ENCODE measurements at regions not wholly inside any gene's neighbourhood (a gene's known extent, or its start where the extent isn't known, plus 50 kb on each side); places are given as distances from the start of the nearest gene placed in this dataset.

GRCh38 chrX:39302838-39303237 lies 501.6 kb downstream of the MID1IP1 start:
- no peaks in the 10 kb centered on the region for H3K36me3 ChIP-seq (replicated peaks in 1 of 2; ENCODE audit: control insufficient read depth in 1 of 2, insufficient read depth in 2 of 2, low read length in 1 of 2)

GRCh38 chrX:39304746-39305145 lies 503.5 kb downstream of the MID1IP1 start:
- H3K36me3 ChIP-seq (replicated peaks in 1 of 2; ENCODE audit: control insufficient read depth in 1 of 2, insufficient read depth in 2 of 2, low read length in 1 of 2), result no peaks in the 10 kb centered on the region
- no peak overlapping the region for H3K9ac ChIP-seq
- DNase-seq, result no peak
- H3K79me2 ChIP-seq (ENCODE audit: insufficient read depth), result no peaks in the 10 kb centered on the region
- H3F3A ChIP-seq (replicated peaks; ENCODE audit: insufficient read depth), result no peaks in the 10 kb centered on the region
- H3K27me3 ChIP-seq (ENCODE audit: insufficient read depth), result no peaks in the 10 kb centered on the region; the same call in 1 of the 2 replicates
- CTCF ChIA-PET, result interaction anchor here (1.2 kb wide), 1 partner anchor 18 kb away, joined by 3 read pairs; no protein-coding TSS in a partner anchor
- no peak overlapping the region for H3K4me3 ChIP-seq (ENCODE audit: low read depth in 2 of 2, low read length in 1 of 2)
- H3K9me2 ChIP-seq, result no peaks in the 10 kb centered on the region
- H3K9me3 ChIP-seq, result no peaks in the 10 kb centered on the region
- H3K27ac ChIP-seq (ENCODE audit: low read depth in 2 of 2, low read length in 1 of 2), result no peak overlapping the region
- no peaks in the 10 kb centered on the region for H4K20me1 ChIP-seq (ENCODE audit: insufficient read depth)
- no peak overlapping the region for H3K4me2 ChIP-seq
- peaks cover 0 to 3% of the 10 kb centered on the region in 2 experiments; a peak in 1 of 4 replicates for H3K4me1 ChIP-seq (ENCODE audit: control insufficient read depth in 1 of 2, insufficient read depth in 2 of 2, low read depth in 1 of 2, low read length in 1 of 2)
- POLR2A ChIA-PET, result no interaction called here
- H2AFZ ChIP-seq (ENCODE audit: low read depth), result no peak overlapping the region
- WGBS (ENCODE audit: low lambda C conversion rate), result 31% methylated on average over 1 of the region's 1 CpG
- TF ChIP-seq EP300 (IDR thresholded peaks at IDR 0.05; ENCODE audit: borderline replicate concordance in 1 of 2, low read depth in 1 of 2, low read length in 1 of 2) (no peak), EZH2phosphoT487 (IDR thresholded peaks at IDR 0.05; ENCODE audit: borderline replicate concordance, low read depth) (no peak), NRF1 (IDR thresholded peaks at IDR 0.05; ENCODE audit: low read depth, low read length) (no peak), MXI1 (IDR thresholded peaks at IDR 0.05; ENCODE audit: low read depth, low read length) (no peak), TEAD4 (IDR thresholded peaks at IDR 0.05; ENCODE audit: borderline replicate concordance, insufficient read depth) (no peak), USF1 (IDR thresholded peaks at IDR 0.05; ENCODE audit: borderline replicate concordance, low read depth) (no peak), ZBTB33 (IDR thresholded peaks at IDR 0.05; ENCODE audit: borderline replicate concordance, low read depth) (no peak), JUND (IDR thresholded peaks at IDR 0.05) (no peak), FOXM1 (IDR thresholded peaks at IDR 0.05; ENCODE audit: low read depth) (no peak), MAX (IDR thresholded peaks at IDR 0.05; ENCODE audit: low read depth) (no peak)

More at GRCh38 chrX:39302838-39303237, 501.6 kb downstream of the MID1IP1 start:
- H3K27ac ChIP-seq (ENCODE audit: low read depth in 2 of 2, low read length in 1 of 2), result no peak overlapping the region
- no peaks in the 10 kb centered on the region for H3F3A ChIP-seq (replicated peaks; ENCODE audit: insufficient read depth)
- H2AFZ ChIP-seq (ENCODE audit: low read depth), result no peak overlapping the region
- 20% methylated on average over 1 of the region's 1 CpG for WGBS (ENCODE audit: low lambda C conversion rate)
- H3K9me3 ChIP-seq, result no peaks in the 10 kb centered on the region
- no peaks in the 10 kb centered on the region for H3K79me2 ChIP-seq (ENCODE audit: insufficient read depth)
- H3K9me2 ChIP-seq, result no peaks in the 10 kb centered on the region
- DNase-seq, result no peak
- CTCF ChIA-PET, result no interaction called here
- no peaks in the 10 kb centered on the region for H3K4me1 ChIP-seq (ENCODE audit: control insufficient read depth in 1 of 2, insufficient read depth in 2 of 2, low read depth in 1 of 2, low read length in 1 of 2)
- H3K4me3 ChIP-seq (ENCODE audit: low read depth in 2 of 2, low read length in 1 of 2), result no peak overlapping the region
- no peaks in the 10 kb centered on the region for H4K20me1 ChIP-seq (ENCODE audit: insufficient read depth)
- POLR2A ChIA-PET, result no interaction called here
- no peak overlapping the region for H3K4me2 ChIP-seq
- H3K9ac ChIP-seq, result no peak overlapping the region
- TF ChIP-seq POLR2AphosphoS5 (IDR thresholded peaks at IDR 0.05; ENCODE audit: low read depth, low read length) (no peak), SMC3 (IDR thresholded peaks at IDR 0.05; ENCODE audit: low read depth, low read length) (no peak), USF1 (IDR thresholded peaks at IDR 0.05; ENCODE audit: borderline replicate concordance, low read depth) (no peak), GABPA (IDR thresholded peaks at IDR 0.05; ENCODE audit: low read depth) (no peak), RCOR1 (IDR thresholded peaks at IDR 0.05; ENCODE audit: low read length) (no peak), RXRA (IDR thresholded peaks at IDR 0.05; ENCODE audit: borderline replicate concordance, low read depth) (no peak), ELF1 (IDR thresholded peaks at IDR 0.05) (no peak), TCF12 (IDR thresholded peaks at IDR 0.05) (no peak), CTCF (IDR thresholded peaks at IDR 0.05) (no peak), IRF3 (IDR thresholded peaks at IDR 0.05; ENCODE audit: low read depth, low read length) (no peak), NFIC (IDR thresholded peaks at IDR 0.05; ENCODE audit: borderline replicate concordance) (no peak)
- no peaks in the 10 kb centered on the region; the same call in 1 of the 2 replicates for H3K27me3 ChIP-seq (ENCODE audit: insufficient read depth)
